Thyroid gland (tissue), 4 donors: ENCODE measurements at regions not wholly inside any gene's neighbourhood (a gene's known extent, or its start where the extent isn't known, plus 50 kb on each side); places are given as distances from the start of the nearest gene placed in this dataset.

Experiments used
- DNase-seq, 2 donors: peaks; one replicate each; pipeline ENCODE4 v3.0.0-alpha.2; 2019
- H3K27ac ChIP-seq, 3 donors: fragments of 200-600 bp; sonication (generic); 1 replicate in 2 of 3; 2 replicates in 1 of 3; pipeline ENCODE4 v1.5.1; 2016 to 2019; ENCODE audit warnings: mild to moderate bottlenecking in 1 of 3, moderate library complexity in 1 of 3
- H3K27me3 ChIP-seq: fragments of 200-600 bp; sonication (generic); one replicate; pipeline ENCODE4 v1.5.1; 2019
- H3K36me3 ChIP-seq, 2 donors: fragments of 200-600 bp; sonication (generic); one replicate each; pipeline ENCODE4 v1.5.1; 2016 to 2019
- H3K4me1 ChIP-seq, 2 donors: fragments of 200-600 bp; sonication (generic); one replicate each; pipeline ENCODE4 v1.5.1; 2017 to 2019
- H3K4me3 ChIP-seq, 3 donors: fragments of 200-600 bp; sonication (generic); replicated peaks in 1 of 3; 1 replicate in 2 of 3; 2 replicates in 1 of 3; pipeline ENCODE4 v1.5.1; 2016; ENCODE audit warnings: mild to moderate bottlenecking in 1 of 3
- H3K9me3 ChIP-seq: fragments of 200-600 bp; sonication (generic); one replicate; pipeline ENCODE4 v1.5.1; 2017
- CTCF ChIP-seq, 6 experiments: fragments of 200-600 bp in 3 of 6; fragments of 450-650 bp in 3 of 6; sonication (generic) in 3 of 6; IDR thresholded peaks; one replicate each; pipeline ENCODE4 v1.5.1; 2016 to 2019; ENCODE audit warnings: antibody characterized with exemption in 6 of 6, mild to moderate bottlenecking in 2 of 6, inconsistent platforms in 1 of 6, moderate library complexity in 1 of 6
- POLR2A ChIP-seq, 2 donors: fragments of 450-650 bp; IDR thresholded peaks; one replicate each; pipeline ENCODE4 v1.6.1; 2017; ENCODE audit warnings: antibody characterized with exemption in 2 of 2, mild to moderate bottlenecking in 2 of 2, moderate library complexity in 1 of 2
- WGBS, 2 donors: methylation state at CpG; one replicate each; pipeline ENCODE4 v1.1.5; 2017; 5-methylcytosine and 5-hydroxymethylcytosine counted together
- intact Hi-C: fragments of 100-400 bp; cut with DNase I; formaldehyde crosslinking; loops from one replicate; pipeline ENCODE4 v1.15.1; 2023

GRCh38 chr18:6580401-6580800 lies 149.1 kb upstream of the ARHGAP28 start:
- H3K9me3 ChIP-seq = no peaks in the 10 kb centered on the region
- no peaks in the 10 kb centered on the region for H3K36me3 ChIP-seq
- no peaks in the 10 kb centered on the region for H3K27me3 ChIP-seq
- TF ChIP-seq CTCF (IDR thresholded peaks at IDR 0.05) = no peak
- no peak for TF ChIP-seq POLR2A (IDR thresholded peaks at IDR 0.05)
- H3K4me3 ChIP-seq = no peak overlapping the region
- 90 to 98% methylated on average over 1 of the region's 1 CpG for WGBS, 2 donors
- DNase-seq = no peak
- no peaks in the 10 kb centered on the region for H3K4me1 ChIP-seq
- intact Hi-C loops = no loop called here
- no peak overlapping the region for H3K27ac ChIP-seq

- no peaks in the 10 kb centered on the region for H3K36me3 ChIP-seq
- no peak overlapping the region for H3K4me3 ChIP-seq
- TF ChIP-seq POLR2A (IDR thresholded peaks at IDR 0.05) = no peak
- TF ChIP-seq CTCF (IDR thresholded peaks at IDR 0.05) = no peak
- DNase-seq = no peak
- intact Hi-C loops = no loop called here
- no peaks in the 10 kb centered on the region for H3K9me3 ChIP-seq
- no peaks in the 10 kb centered on the region for H3K27me3 ChIP-seq
- 84% methylated on average over 1 of the region's 1 CpG for WGBS, 2 donors
- H3K4me1 ChIP-seq = peaks cover 0 to 7% of the 10 kb centered on the region in 2 donors
- H3K27ac ChIP-seq = no peak overlapping the region
These were observed 139.6 kb upstream of the ARHGAP28 start for GRCh38 chr18:6589923-6590322.

- Histone ChIP-seq H3K27me3 (no peaks in the 10 kb centered on the region), H3K27ac (no peak overlapping the region), H3K4me1 (peaks cover 0 to 7% of the 10 kb centered on the region in 2 donors), H3K9me3 (no peaks in the 10 kb centered on the region), H3K4me3 (no peak overlapping the region), H3K36me3 (no peaks in the 10 kb centered on the region)
- TF ChIP-seq POLR2A (IDR thresholded peaks at IDR 0.05) (no peak), CTCF (IDR thresholded peaks at IDR 0.05) (no peak)
- intact Hi-C loops = no loop called here
- 72 to 75% methylated on average over 3 of the region's 3 CpGs for WGBS, 2 donors
- no peak for DNase-seq
These were observed 139.2 kb upstream of the ARHGAP28 start for GRCh38 chr18:6590326-6590725.

GRCh38 chr18:6591491-6591890 lies 138.0 kb upstream of the ARHGAP28 start:
- TF ChIP-seq CTCF (IDR thresholded peaks at IDR 0.05) (no peak), POLR2A (IDR thresholded peaks at IDR 0.05) (no peak)
- Histone ChIP-seq H3K27me3 (no peaks in the 10 kb centered on the region), H3K9me3 (no peaks in the 10 kb centered on the region), H3K4me3 (no peak overlapping the region), H3K4me1 (peaks cover 0 to 7% of the 10 kb centered on the region in 2 donors), H3K27ac (no peak overlapping the region), H3K36me3 (no peaks in the 10 kb centered on the region)
- intact Hi-C loops = no loop called here
- WGBS, 2 donors = 93 to 95% methylated on average over 4 of the region's 4 CpGs
- DNase-seq = no peak

- Histone ChIP-seq H3K27me3 (no peaks in the 10 kb centered on the region), H3K36me3 (no peaks in the 10 kb centered on the region), H3K27ac (no peak overlapping the region), H3K4me1 (no peaks in the 10 kb centered on the region), H3K4me3 (no peak overlapping the region), H3K9me3 (no peaks in the 10 kb centered on the region)
- WGBS, 2 donors = 89 to 93% methylated on average over 2 of the region's 2 CpGs
- intact Hi-C loops = no loop called here
- no peak for TF ChIP-seq POLR2A (IDR thresholded peaks at IDR 0.05)
- no peak for TF ChIP-seq CTCF (IDR thresholded peaks at IDR 0.05)
- no peak for DNase-seq
These were observed 137.0 kb upstream of the ARHGAP28 start for GRCh38 chr18:6592522-6592921.
